Activated gamma-delta T cell (primary cell): ENCODE measurements at regions not wholly inside any gene's neighbourhood (a gene's known extent, or its start where the extent isn't known, plus 50 kb on each side); places are given as distances from the start of the nearest gene placed in this dataset.

Experiments
- DNase-seq: peaks from one replicate; lab custom pipeline; 2025; lab: John Stamatoyannopoulos, UW

- DNase-seq: no peak
These were observed 116.2 kb downstream of the NSUN3 start for GRCh38 chr3:94179059-94179458.

- no peak for DNase-seq
These were observed 120.7 kb downstream of the NSUN3 start for GRCh38 chr3:94183551-94183950.

- no peak for DNase-seq
These were observed 121.9 kb downstream of the NSUN3 start for GRCh38 chr3:94184781-94185180.

GRCh38 chr3:94185753-94186152, 122.9 kb downstream of the NSUN3 start:
- no peak for DNase-seq

- no peak for DNase-seq
These were observed 124.8 kb downstream of the NSUN3 start for GRCh38 chr3:94187697-94188096.

- no peak for DNase-seq
These were observed 132.5 kb downstream of the NSUN3 start for GRCh38 chr3:94195381-94195780.

- DNase-seq: no peak
These were observed 143.4 kb downstream of the NSUN3 start for GRCh38 chr3:94206291-94206690.

- no peak for DNase-seq
These were observed 147.4 kb downstream of the NSUN3 start for GRCh38 chr3:94210256-94210655.

- DNase-seq: no peak
These were observed 154.5 kb downstream of the NSUN3 start for GRCh38 chr3:94217406-94217805.

- no peak for DNase-seq
These were observed 157.6 kb downstream of the NSUN3 start for GRCh38 chr3:94220426-94220825.

- DNase-seq: no peak
These were observed 159.0 kb downstream of the NSUN3 start for GRCh38 chr3:94221829-94222228.

- DNase-seq: no peak
These were observed 162.4 kb downstream of the NSUN3 start for GRCh38 chr3:94225148-94225865.

- no peak for DNase-seq
These were observed 163.2 kb downstream of the NSUN3 start for GRCh38 chr3:94226078-94226477.

- DNase-seq: no peak
These were observed 170.1 kb downstream of the NSUN3 start for GRCh38 chr3:94232921-94233320.

GRCh38 chr3:94234177-94234788, 171.4 kb downstream of the NSUN3 start:
- DNase-seq: no peak

GRCh38 chr3:94241986-94242385, 179.1 kb downstream of the NSUN3 start:
- DNase-seq: no peak

GRCh38 chr3:94246171-94246570, 183.3 kb downstream of the NSUN3 start:
- no peak for DNase-seq

- DNase-seq: no peak
These were observed 185.2 kb downstream of the NSUN3 start for GRCh38 chr3:94248042-94248441.

- DNase-seq: no peak
These were observed 186.7 kb downstream of the NSUN3 start for GRCh38 chr3:94249491-94250079.

GRCh38 chr3:94251566-94251965, 188.7 kb downstream of the NSUN3 start:
- no peak for DNase-seq

- DNase-seq: no peak
These were observed 189.5 kb downstream of the NSUN3 start for GRCh38 chr3:94252316-94252715.

GRCh38 chr3:94256888-94257813, 194.3 kb downstream of the NSUN3 start:
- no peak for DNase-seq
